Neural cell (in vitro differentiated cells): ENCODE measurements at regions not wholly inside any gene's neighbourhood (a gene's known extent, or its start where the extent isn't known, plus 50 kb on each side); places are given as distances from the start of the nearest gene placed in this dataset.

Source experiments
- H2AFZ ChIP-seq: fragments of 200-600, 300-800 bp; sonication (generic), shearing (Covaris generic); 2 replicates; pipeline ENCODE4 v1.6.0; 2014; ENCODE audit warnings: low read depth, mild to moderate bottlenecking, antibody characterized with exemption, low read length, moderate library complexity
- H3F3A ChIP-seq: fragments of 200-600 bp; shearing (Covaris generic); 2 replicates; pipeline ENCODE4 v1.6.1; 2016; ENCODE audit warnings: mild to moderate bottlenecking, moderate library complexity, mixed read lengths, antibody characterized with exemption, low read length; ENCODE audit not compliant: insufficient read depth, poor library complexity, severe bottlenecking
- H3K27ac ChIP-seq: fragments of 200-600, 300-800 bp; sonication (generic), shearing (Covaris generic); 2 replicates; pipeline ENCODE4 v1.5.1; 2014; ENCODE audit warnings: mild to moderate bottlenecking, low read length, moderate library complexity
- H3K27me3 ChIP-seq: fragments of 300-800, 200-600 bp; sonication (generic), shearing (Covaris generic); 2 replicates; pipeline ENCODE4 v1.6.0; 2014; ENCODE audit warnings: mild to moderate bottlenecking, low read depth, low read length, moderate library complexity; ENCODE audit not compliant: insufficient read depth
- H3K36me3 ChIP-seq: fragments of 300-800, 200-600 bp; sonication (generic), shearing (Covaris generic); 2 replicates; pipeline ENCODE4 v1.5.1; 2014; ENCODE audit warnings: mild to moderate bottlenecking, antibody characterized with exemption, low read length, moderate library complexity; ENCODE audit not compliant: insufficient read depth
- H3K4me2 ChIP-seq: fragments of 300-800, 200-600 bp; sonication (generic), shearing (Covaris generic); 2 replicates; pipeline ENCODE4 v1.6.0; 2014; ENCODE audit warnings: mild to moderate bottlenecking, low read length
- H3K4me3 ChIP-seq: fragments of 300-800, 200-600 bp; sonication (generic), shearing (Covaris generic); 2 replicates; pipeline ENCODE4 v1.5.1; 2014; ENCODE audit warnings: mild to moderate bottlenecking, low read length, moderate library complexity
- H3K79me2 ChIP-seq: fragments of 200-600 bp; shearing (Covaris generic); replicated peaks from 2 replicates; pipeline ENCODE4 v1.6.0; 2014; ENCODE audit warnings: mild to moderate bottlenecking, low read length, moderate library complexity; ENCODE audit not compliant: insufficient read depth
- H3K9ac ChIP-seq: fragments of 300-800, 200-600 bp; sonication (generic), shearing (Covaris generic); 2 replicates; pipeline ENCODE4 v1.6.1; 2016; ENCODE audit warnings: mild to moderate bottlenecking, low read length, mixed read lengths
- H3K9me2 ChIP-seq: fragments of 200-600 bp; shearing (Covaris generic); 2 replicates; pipeline ENCODE4 v1.6.1; 2016; ENCODE audit warnings: mild to moderate bottlenecking, low read length, mixed read lengths; ENCODE audit not compliant: insufficient read depth
- H3K9me3 ChIP-seq: fragments of 200-600, 300-800 bp; sonication (generic), shearing (Covaris generic); 2 replicates; pipeline ENCODE4 v1.6.1; 2016; ENCODE audit warnings: mild to moderate bottlenecking, mixed run types, low read length, moderate library complexity, mixed read lengths
- H4K20me1 ChIP-seq: fragments of 200-600 bp; shearing (Covaris generic); 2 replicates; pipeline ENCODE4 v1.6.1; 2016; ENCODE audit warnings: mild to moderate bottlenecking, mixed run types; ENCODE audit not compliant: insufficient read depth
- EP300 ChIP-seq: fragments of 450-650 bp; conservative IDR thresholded peaks from 2 replicates; pipeline ENCODE4 v1.6.1; 2014; ENCODE audit warnings: antibody characterized with exemption, mild to moderate bottlenecking, moderate library complexity; ENCODE audit not compliant: poor library complexity, severe bottlenecking
- EZH2 ChIP-seq: fragments of 200-600, 300-800 bp; shearing (Covaris generic), sonication (generic); IDR thresholded peaks from 2 replicates; pipeline ENCODE4 v1.6.1; 2014; ENCODE audit warnings: antibody characterized with exemption, low read length, borderline replicate concordance, mild to moderate bottlenecking; ENCODE audit not compliant: insufficient read depth, poor library complexity, severe bottlenecking
- MXI1 ChIP-seq: fragments of 450-650 bp; conservative IDR thresholded peaks from 2 replicates; pipeline ENCODE4 v1.6.1; 2014; ENCODE audit warnings: antibody characterized with exemption, mild to moderate bottlenecking; ENCODE audit not compliant: poor library complexity, severe bottlenecking
- POLR2AphosphoS5 ChIP-seq: IDR thresholded peaks from 2 replicates; pipeline ENCODE4 v1.6.1; 2012
- RAD21 ChIP-seq: fragments of 450-650 bp; conservative IDR thresholded peaks from 2 replicates; pipeline ENCODE4 v1.6.1; 2014; ENCODE audit warnings: antibody characterized with exemption, mild to moderate bottlenecking, moderate library complexity
- SMC3 ChIP-seq: fragments of 450-650 bp; conservative IDR thresholded peaks from 2 replicates; pipeline ENCODE4 v1.6.1; 2014; ENCODE audit warnings: antibody characterized with exemption, mild to moderate bottlenecking, moderate library complexity; ENCODE audit not compliant: poor library complexity
- TAF1 ChIP-seq: IDR thresholded peaks from 2 replicates; pipeline ENCODE4 v1.6.1; 2012; ENCODE audit warnings: low read depth
- TF ChIP-seq, protein P1 (sequence below): IDR thresholded peaks from 2 replicates; pipeline ENCODE4 v1.6.1; 2012; ENCODE audit warnings: borderline replicate concordance
- TF ChIP-seq, protein P2 (sequence below): fragments of 450-650 bp; IDR thresholded peaks from 2 replicates; pipeline ENCODE4 v1.5.1; 2014; ENCODE audit warnings: antibody characterized with exemption, mild to moderate bottlenecking, moderate library complexity; ENCODE audit not compliant: poor library complexity, severe bottlenecking

DNA sequence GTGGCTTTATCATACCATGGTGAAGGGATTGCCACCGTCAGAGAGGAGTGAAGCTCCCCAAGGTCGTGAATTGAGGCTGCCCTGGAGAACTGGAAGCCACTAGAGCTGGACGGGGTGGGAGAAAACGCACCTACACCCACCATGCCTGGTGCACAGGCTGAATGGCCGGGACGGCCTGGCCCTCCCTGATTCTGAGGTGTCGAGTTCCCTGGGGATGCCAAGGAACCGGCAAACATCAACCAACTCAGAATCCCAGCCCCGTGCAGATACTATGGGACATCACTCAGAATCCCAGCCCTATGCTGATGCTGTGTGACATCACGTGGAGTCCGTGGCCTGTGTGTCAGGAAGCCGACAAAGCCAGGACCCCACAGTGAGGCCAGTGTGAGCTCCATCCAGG lies 650.0 kb downstream of the BRD1 start:
- TF ChIP-seq MXI1 (no peak), EZH2 (no peak), POLR2AphosphoS5 (no peak), RAD21 (no peak), TAF1 (no peak), EP300 (no peak), SMC3 (no peak)
- TF ChIP-seq, protein P1, sequence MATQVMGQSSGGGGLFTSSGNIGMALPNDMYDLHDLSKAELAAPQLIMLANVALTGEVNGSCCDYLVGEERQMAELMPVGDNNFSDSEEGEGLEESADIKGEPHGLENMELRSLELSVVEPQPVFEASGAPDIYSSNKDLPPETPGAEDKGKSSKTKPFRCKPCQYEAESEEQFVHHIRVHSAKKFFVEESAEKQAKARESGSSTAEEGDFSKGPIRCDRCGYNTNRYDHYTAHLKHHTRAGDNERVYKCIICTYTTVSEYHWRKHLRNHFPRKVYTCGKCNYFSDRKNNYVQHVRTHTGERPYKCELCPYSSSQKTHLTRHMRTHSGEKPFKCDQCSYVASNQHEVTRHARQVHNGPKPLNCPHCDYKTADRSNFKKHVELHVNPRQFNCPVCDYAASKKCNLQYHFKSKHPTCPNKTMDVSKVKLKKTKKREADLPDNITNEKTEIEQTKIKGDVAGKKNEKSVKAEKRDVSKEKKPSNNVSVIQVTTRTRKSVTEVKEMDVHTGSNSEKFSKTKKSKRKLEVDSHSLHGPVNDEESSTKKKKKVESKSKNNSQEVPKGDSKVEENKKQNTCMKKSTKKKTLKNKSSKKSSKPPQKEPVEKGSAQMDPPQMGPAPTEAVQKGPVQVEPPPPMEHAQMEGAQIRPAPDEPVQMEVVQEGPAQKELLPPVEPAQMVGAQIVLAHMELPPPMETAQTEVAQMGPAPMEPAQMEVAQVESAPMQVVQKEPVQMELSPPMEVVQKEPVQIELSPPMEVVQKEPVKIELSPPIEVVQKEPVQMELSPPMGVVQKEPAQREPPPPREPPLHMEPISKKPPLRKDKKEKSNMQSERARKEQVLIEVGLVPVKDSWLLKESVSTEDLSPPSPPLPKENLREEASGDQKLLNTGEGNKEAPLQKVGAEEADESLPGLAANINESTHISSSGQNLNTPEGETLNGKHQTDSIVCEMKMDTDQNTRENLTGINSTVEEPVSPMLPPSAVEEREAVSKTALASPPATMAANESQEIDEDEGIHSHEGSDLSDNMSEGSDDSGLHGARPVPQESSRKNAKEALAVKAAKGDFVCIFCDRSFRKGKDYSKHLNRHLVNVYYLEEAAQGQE = no peak
- TF ChIP-seq, protein P2, sequence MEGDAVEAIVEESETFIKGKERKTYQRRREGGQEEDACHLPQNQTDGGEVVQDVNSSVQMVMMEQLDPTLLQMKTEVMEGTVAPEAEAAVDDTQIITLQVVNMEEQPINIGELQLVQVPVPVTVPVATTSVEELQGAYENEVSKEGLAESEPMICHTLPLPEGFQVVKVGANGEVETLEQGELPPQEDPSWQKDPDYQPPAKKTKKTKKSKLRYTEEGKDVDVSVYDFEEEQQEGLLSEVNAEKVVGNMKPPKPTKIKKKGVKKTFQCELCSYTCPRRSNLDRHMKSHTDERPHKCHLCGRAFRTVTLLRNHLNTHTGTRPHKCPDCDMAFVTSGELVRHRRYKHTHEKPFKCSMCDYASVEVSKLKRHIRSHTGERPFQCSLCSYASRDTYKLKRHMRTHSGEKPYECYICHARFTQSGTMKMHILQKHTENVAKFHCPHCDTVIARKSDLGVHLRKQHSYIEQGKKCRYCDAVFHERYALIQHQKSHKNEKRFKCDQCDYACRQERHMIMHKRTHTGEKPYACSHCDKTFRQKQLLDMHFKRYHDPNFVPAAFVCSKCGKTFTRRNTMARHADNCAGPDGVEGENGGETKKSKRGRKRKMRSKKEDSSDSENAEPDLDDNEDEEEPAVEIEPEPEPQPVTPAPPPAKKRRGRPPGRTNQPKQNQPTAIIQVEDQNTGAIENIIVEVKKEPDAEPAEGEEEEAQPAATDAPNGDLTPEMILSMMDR = no peak
- H3K79me2 ChIP-seq = no peaks in the 10 kb centered on the region
- no peak overlapping the region for H3K4me3 ChIP-seq
- no peaks in the 10 kb centered on the region for H3K36me3 ChIP-seq
- no peak overlapping the region for H3K4me2 ChIP-seq
- H3K27ac ChIP-seq = no peak overlapping the region
- H3K9me3 ChIP-seq = no peaks in the 10 kb centered on the region
- no peaks in the 10 kb centered on the region for H3K9me2 ChIP-seq
- no peaks in the 10 kb centered on the region for H4K20me1 ChIP-seq
- H3K9ac ChIP-seq = no peak overlapping the region
- H3K27me3 ChIP-seq = no peaks in the 10 kb centered on the region
- no peaks in the 10 kb centered on the region for H3F3A ChIP-seq
- H2AFZ ChIP-seq = no peak overlapping the region

DNA sequence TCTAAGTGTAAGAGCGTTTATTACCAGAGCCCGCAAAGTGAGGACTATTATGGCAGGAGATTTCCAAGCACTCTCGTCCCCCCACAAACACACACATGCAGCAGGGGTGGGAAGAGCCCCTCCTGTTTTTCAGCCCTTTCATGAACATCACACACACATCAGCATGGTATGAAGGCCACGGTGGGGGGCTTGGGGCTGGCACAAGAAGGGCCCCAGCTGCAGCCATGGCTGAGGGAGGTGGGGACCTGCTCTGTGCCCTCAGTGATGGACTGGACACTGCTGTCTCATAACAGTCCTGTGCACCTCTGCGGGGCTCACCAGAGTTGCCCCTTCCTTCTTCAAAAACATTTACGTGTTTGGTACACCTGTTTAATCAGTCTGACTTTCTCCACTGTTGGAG lies 650.7 kb downstream of the BRD1 start:
- Histone ChIP-seq H3K9ac (no peak overlapping the region), H3K9me2 (no peaks in the 10 kb centered on the region), H3K79me2 (no peaks in the 10 kb centered on the region), H3K36me3 (no peaks in the 10 kb centered on the region), H3F3A (no peaks in the 10 kb centered on the region), H2AFZ (no peak overlapping the region), H3K27ac (no peak overlapping the region), H3K4me3 (no peak overlapping the region), H4K20me1 (no peaks in the 10 kb centered on the region), H3K27me3 (no peaks in the 10 kb centered on the region), H3K4me2 (no peak overlapping the region), H3K9me3 (no peaks in the 10 kb centered on the region)
- TF ChIP-seq EZH2 (no peak), EP300 (no peak), MXI1 (no peak), SMC3 (no peak), POLR2AphosphoS5 (no peak), RAD21 (no peak), TAF1 (no peak)
- TF ChIP-seq, protein P1 = no peak
- TF ChIP-seq, protein P2 = no peak
